PC-3 (cell line): ENCODE measurements at regions not wholly inside any gene's neighbourhood (a gene's known extent, or its start where the extent isn't known, plus 50 kb on each side); places are given as distances from the start of the nearest gene placed in this dataset.

Experiments
- ATAC-seq: fragments of 200-7000 bp; cut with Tn5 transposase; 2 replicates; pipeline ENCODE4 v1.9.1; 2020; ENCODE audit warnings: mild to moderate bottlenecking, moderate library complexity
- BruUV-seq: library from RNA; stranded (reverse); fragments of 400-500 nt; replicated peaks from 2 replicates; lab custom pipeline; 2021; lab: Mats Ljungman, UMichigan
- CTCF ChIA-PET: fragments of 300-600 bp; sonication (Branson Sonifier 250); formaldehyde crosslinking; loops from one replicate; lab custom pipeline; 2022; ENCODE audit warnings: antibody characterized with exemption; lab: Charles Lee
- POLR2A ChIA-PET: fragments of 300-600 bp; sonication (Branson Sonifier 250); formaldehyde crosslinking; loops from one replicate; lab custom pipeline; 2022; ENCODE audit warnings: antibody characterized with exemption; ENCODE audit not compliant: unreplicated experiment; lab: Charles Lee
- DNase-seq: peaks from one replicate; pipeline ENCODE4 v3.0.0-alpha.2; 2015
- H2AFZ ChIP-seq: fragments of 300-600 bp; sonication (generic); 2 replicates; pipeline ENCODE4 v1.6.0; 2016; ENCODE audit warnings: antibody characterized with exemption, low read length
- H3F3A ChIP-seq: fragments of 300-600 bp; sonication (generic); one replicate; pipeline ENCODE4 v1.6.0; 2017; ENCODE audit warnings: antibody characterized with exemption, low read length, control low read depth, mild to moderate bottlenecking; ENCODE audit not compliant: unreplicated experiment
- H3K27ac ChIP-seq: fragments of 300-600 bp; sonication (generic); 2 replicates; pipeline ENCODE4 v1.5.1; 2016; ENCODE audit warnings: mild to moderate bottlenecking, low read length
- H3K27me3 ChIP-seq: fragments of 300-600 bp; sonication (generic); 2 replicates; pipeline ENCODE4 v1.6.1; 2016; ENCODE audit warnings: low read length, mixed read lengths
- H3K36me3 ChIP-seq: fragments of 300-600 bp; sonication (generic); 2 replicates; pipeline ENCODE4 v1.6.1; 2016; ENCODE audit warnings: low read depth, mixed run types, low read length, mixed read lengths
- H3K4me1 ChIP-seq: fragments of 300-600 bp; sonication (generic); 2 replicates; pipeline ENCODE4 v1.5.1; 2016; ENCODE audit warnings: low read length; ENCODE audit not compliant: insufficient read depth
- H3K4me2 ChIP-seq: fragments of 300-600 bp; sonication (generic); 2 replicates; pipeline ENCODE4 v1.6.0; 2016; ENCODE audit warnings: low read length
- H3K4me3 ChIP-seq: fragments of 300-600 bp; sonication (generic); 2 replicates; pipeline ENCODE4 v1.5.1; 2016; ENCODE audit warnings: mild to moderate bottlenecking, low read length, mixed read lengths
- H3K79me2 ChIP-seq: fragments of 300-600 bp; sonication (generic); 2 replicates; pipeline ENCODE4 v1.6.1; 2017; ENCODE audit warnings: low read length, mixed read lengths
- H3K9ac ChIP-seq: fragments of 300-600 bp; sonication (generic); 2 replicates; pipeline ENCODE4 v1.6.0; 2016; ENCODE audit warnings: mild to moderate bottlenecking, low read length
- H3K9me2 ChIP-seq: fragments of 300-600 bp; sonication (generic); replicated peaks from 2 replicates; pipeline ENCODE4 v1.6.1; 2016; ENCODE audit warnings: mixed run types, low read length, mixed read lengths
- H3K9me3 ChIP-seq: fragments of 300-600 bp; sonication (generic); 2 replicates; pipeline ENCODE4 v1.6.1; 2016; ENCODE audit warnings: low read length, mixed read lengths
- H4K20me1 ChIP-seq: fragments of 300-600 bp; sonication (generic); 2 replicates; pipeline ENCODE4 v1.6.1; 2016; ENCODE audit warnings: low read length, mixed read lengths
- EZH2 ChIP-seq: fragments of 300-600 bp; sonication (generic); IDR thresholded peaks from one replicate; pipeline ENCODE4 v1.6.1; 2017; ENCODE audit warnings: antibody characterized with exemption, mild to moderate bottlenecking, low read length; ENCODE audit not compliant: unreplicated experiment
- EZH2phosphoT487 ChIP-seq: fragments of 300-600 bp; sonication (generic); IDR thresholded peaks from 2 replicates; pipeline ENCODE4 v1.6.1; 2018; ENCODE audit warnings: mild to moderate bottlenecking, antibody characterized with exemption, low read length, borderline replicate concordance
- intact Hi-C: fragments of 100-400 bp; cut with micrococcal nuclease; formaldehyde crosslinking; loops from 2 replicates; pipeline ENCODE4 v1.9.0; 2023
- TF ChIP-seq, protein P1 (sequence below): fragments of 300-600 bp; sonication (generic); conservative IDR thresholded peaks from 2 replicates; pipeline ENCODE4 v1.5.1; 2017; ENCODE audit warnings: antibody characterized with exemption, low read depth, mild to moderate bottlenecking, low read length

DNA sequence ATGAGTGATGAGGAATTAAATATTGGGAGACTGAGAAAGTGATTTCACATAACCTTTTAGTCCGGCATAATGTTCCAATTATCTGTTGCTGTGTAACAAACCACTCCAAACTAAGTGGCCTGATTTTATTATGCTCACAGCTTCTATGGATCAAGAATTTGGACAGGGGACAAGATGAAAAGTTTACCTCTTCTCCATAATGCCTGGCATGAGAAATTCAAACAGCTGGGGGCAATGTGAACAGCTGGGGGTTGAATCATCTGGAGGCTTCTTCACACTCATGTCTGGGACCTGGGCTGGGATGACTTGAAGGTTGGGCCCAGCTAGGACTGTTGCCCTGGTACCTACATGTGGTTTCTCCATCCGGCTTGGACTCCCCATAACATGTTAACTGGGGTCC, 99.4 kb upstream of the DRD2 start:
- H3K36me3 ChIP-seq: no peaks in the 10 kb centered on the region
- no peak overlapping the region for H2AFZ ChIP-seq
- H3K9me2 ChIP-seq: no peaks in the 10 kb centered on the region; the same call in 1 of the 2 replicates
- no peaks in the 10 kb centered on the region for H3F3A ChIP-seq
- H3K79me2 ChIP-seq: no peaks in the 10 kb centered on the region
- no peak overlapping the region for H3K27ac ChIP-seq
- H3K4me1 ChIP-seq: no peaks in the 10 kb centered on the region
- intact Hi-C loops: no loop called here
- ChIA-PET POLR2A (no interaction called here), CTCF (no interaction called here)
- H3K27me3 ChIP-seq: no peaks in the 10 kb centered on the region
- no TSS peak for BruUV-seq
- H3K4me3 ChIP-seq: no peak overlapping the region
- no peak overlapping the region for H3K9ac ChIP-seq
- no peaks in the 10 kb centered on the region for H4K20me1 ChIP-seq
- no peaks in the 10 kb centered on the region for H3K9me3 ChIP-seq
- TF ChIP-seq, protein P1, sequence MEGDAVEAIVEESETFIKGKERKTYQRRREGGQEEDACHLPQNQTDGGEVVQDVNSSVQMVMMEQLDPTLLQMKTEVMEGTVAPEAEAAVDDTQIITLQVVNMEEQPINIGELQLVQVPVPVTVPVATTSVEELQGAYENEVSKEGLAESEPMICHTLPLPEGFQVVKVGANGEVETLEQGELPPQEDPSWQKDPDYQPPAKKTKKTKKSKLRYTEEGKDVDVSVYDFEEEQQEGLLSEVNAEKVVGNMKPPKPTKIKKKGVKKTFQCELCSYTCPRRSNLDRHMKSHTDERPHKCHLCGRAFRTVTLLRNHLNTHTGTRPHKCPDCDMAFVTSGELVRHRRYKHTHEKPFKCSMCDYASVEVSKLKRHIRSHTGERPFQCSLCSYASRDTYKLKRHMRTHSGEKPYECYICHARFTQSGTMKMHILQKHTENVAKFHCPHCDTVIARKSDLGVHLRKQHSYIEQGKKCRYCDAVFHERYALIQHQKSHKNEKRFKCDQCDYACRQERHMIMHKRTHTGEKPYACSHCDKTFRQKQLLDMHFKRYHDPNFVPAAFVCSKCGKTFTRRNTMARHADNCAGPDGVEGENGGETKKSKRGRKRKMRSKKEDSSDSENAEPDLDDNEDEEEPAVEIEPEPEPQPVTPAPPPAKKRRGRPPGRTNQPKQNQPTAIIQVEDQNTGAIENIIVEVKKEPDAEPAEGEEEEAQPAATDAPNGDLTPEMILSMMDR: no peak
- TF ChIP-seq EZH2 (no peak), EZH2phosphoT487 (no peak)
- DNase-seq (no peak), ATAC-seq (no peak)
- H3K4me2 ChIP-seq: no peak overlapping the region

DNA sequence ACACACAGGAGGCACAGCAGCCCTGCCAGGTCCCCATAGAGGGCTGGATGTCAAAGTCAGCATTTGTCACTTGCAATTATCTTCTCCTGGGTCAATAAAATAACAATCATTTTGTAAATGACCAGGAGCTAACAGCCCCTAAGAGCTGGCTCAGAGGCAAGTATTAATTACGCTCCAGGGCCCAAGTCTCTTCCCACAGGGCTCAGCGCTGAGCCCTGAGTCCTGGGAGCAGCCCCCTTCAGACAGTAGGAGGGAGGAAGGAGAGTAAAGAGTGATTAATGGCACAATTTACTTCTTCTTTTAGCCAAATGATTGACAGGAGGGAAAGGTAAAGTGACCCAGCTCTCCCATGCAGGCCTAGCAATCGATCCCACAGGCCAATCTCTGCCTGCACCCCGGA, 99.0 kb upstream of the DRD2 start:
- H3K79me2 ChIP-seq: no peaks in the 10 kb centered on the region
- H3K4me2 ChIP-seq: no peak overlapping the region
- no peaks in the 10 kb centered on the region for H3K27me3 ChIP-seq
- TF ChIP-seq, protein P1: no peak
- TF ChIP-seq EZH2phosphoT487 (no peak), EZH2 (no peak)
- H3K9me3 ChIP-seq: no peaks in the 10 kb centered on the region
- no peak overlapping the region for H3K27ac ChIP-seq
- BruUV-seq: no TSS peak
- no peak overlapping the region for H2AFZ ChIP-seq
- no peaks in the 10 kb centered on the region for H3K36me3 ChIP-seq
- ChIA-PET POLR2A (no interaction called here), CTCF (no interaction called here)
- H3K4me1 ChIP-seq: no peaks in the 10 kb centered on the region
- DNase-seq (no peak), ATAC-seq (no peak)
- H3K9me2 ChIP-seq: no peaks in the 10 kb centered on the region; the same call in 1 of the 2 replicates
- H3K4me3 ChIP-seq: no peak overlapping the region
- H3K9ac ChIP-seq: no peak overlapping the region
- intact Hi-C loops: no loop called here
- no peaks in the 10 kb centered on the region for H4K20me1 ChIP-seq
- H3F3A ChIP-seq: no peaks in the 10 kb centered on the region

GRCh38 chr11:113572136-113572735, 97.0 kb upstream of the DRD2 start:
- CTCF ChIA-PET: no interaction called here
- no peaks in the 10 kb centered on the region for H3K27me3 ChIP-seq

More at GRCh38 chr11:113572136-113572735, 97.0 kb upstream of the DRD2 start:
- DNase-seq: no peak
- H3K9ac ChIP-seq: no peak overlapping the region
- intact Hi-C loops: no loop called here
- ATAC-seq: no peak
- no peak for TF ChIP-seq EZH2phosphoT487
- POLR2A ChIA-PET: no interaction called here
- H3K27ac ChIP-seq: no peak overlapping the region
- H3F3A ChIP-seq: no peaks in the 10 kb centered on the region
- H3K79me2 ChIP-seq: no peaks in the 10 kb centered on the region
- no peaks in the 10 kb centered on the region; the same call in 1 of the 2 replicates for H3K9me2 ChIP-seq
- H3K36me3 ChIP-seq: no peaks in the 10 kb centered on the region
- H2AFZ ChIP-seq: no peak overlapping the region
- H3K4me3 ChIP-seq: no peak overlapping the region
- no peaks in the 10 kb centered on the region for H3K9me3 ChIP-seq
- no peaks in the 10 kb centered on the region for H3K4me1 ChIP-seq
- H4K20me1 ChIP-seq: no peaks in the 10 kb centered on the region
- H3K4me2 ChIP-seq: no peak overlapping the region
- no TSS peak for BruUV-seq
